Common myeloid progenitor, CD34-positive (primary cell): ENCODE measurements at regions not wholly inside any gene's neighbourhood (a gene's known extent, or its start where the extent isn't known, plus 50 kb on each side); places are given as distances from the start of the nearest gene placed in this dataset.

ENCODE experiments used
- CTCF ChIA-PET: fragments of 350-600 bp; sonication (Branson Sonifier 250); formaldehyde crosslinking; loops from one replicate; lab custom pipeline; 2021; ENCODE audit warnings: antibody characterized with exemption; lab: Charles Lee
- POLR2A ChIA-PET: fragments of 350-600 bp; sonication (Branson Sonifier 250); formaldehyde crosslinking; loops from one replicate; lab custom pipeline; 2021; ENCODE audit warnings: antibody characterized with exemption; lab: Charles Lee
- DNase-seq, 3 donors: peaks; one replicate each; pipeline versions ENCODE4 v3.0.0 to v3.0.0-alpha.2; 2013
- H3K27ac ChIP-seq, 2 experiments: 1 replicate in 1 of 2; 2 replicates in 1 of 2; pipeline ENCODE4 v1.7.0; 2013; ENCODE audit warnings: inconsistent platforms in 2 of 2, low read length in 2 of 2, mild to moderate bottlenecking in 2 of 2, low read depth in 1 of 2, moderate library complexity in 1 of 2; ENCODE audit not compliant: severe bottlenecking in 2 of 2, insufficient read depth in 1 of 2, poor library complexity in 1 of 2
- H3K27me3 ChIP-seq, 5 experiments: replicated peaks in 2 of 5; 1 replicate in 3 of 5; 2 replicates in 2 of 5; pipeline versions ENCODE4 v1.6.1 to v1.7.0; 2013; ENCODE audit warnings: low read length in 4 of 5, mild to moderate bottlenecking in 2 of 5, moderate library complexity in 2 of 5, inconsistent platforms in 1 of 5; ENCODE audit not compliant: insufficient read depth in 5 of 5, control insufficient read depth in 4 of 5
- H3K36me3 ChIP-seq, 4 experiments: 1 replicate in 2 of 4; 2 replicates in 2 of 4; pipeline versions ENCODE4 v1.6.1 to v1.7.0; 2013; ENCODE audit warnings: low read length in 3 of 4, control low read depth in 1 of 4, mild to moderate bottlenecking in 1 of 4; ENCODE audit not compliant: control insufficient read depth in 4 of 4, insufficient read depth in 4 of 4
- H3K4me1 ChIP-seq, 4 experiments: 1 replicate in 3 of 4; 2 replicates in 1 of 4; pipeline versions ENCODE4 v1.6.1 to v1.7.1; 2013; ENCODE audit warnings: low read length in 3 of 4, mild to moderate bottlenecking in 3 of 4, control low read depth in 1 of 4, inconsistent platforms in 1 of 4, moderate library complexity in 1 of 4; ENCODE audit not compliant: control insufficient read depth in 4 of 4, insufficient read depth in 4 of 4; ENCODE audit errors: control extremely low read depth in 1 of 4
- H3K4me3 ChIP-seq, 7 experiments: 1 replicate in 4 of 7; 2 replicates in 3 of 7; pipeline versions ENCODE4 v1.5.1 to v1.7.0; 2013; ENCODE audit warnings: mild to moderate bottlenecking in 7 of 7, low read length in 6 of 7, moderate library complexity in 6 of 7, inconsistent platforms in 2 of 7, low read depth in 2 of 7, control low read depth in 1 of 7; ENCODE audit not compliant: insufficient read depth in 4 of 7, control insufficient read depth in 1 of 7; ENCODE audit errors: extremely low read depth in 1 of 7
- H3K9me3 ChIP-seq, 5 experiments: 1 replicate in 4 of 5; 2 replicates in 1 of 5; pipeline versions ENCODE4 v1.6.1 to v1.7.1; 2013; ENCODE audit warnings: low read length in 4 of 5, mild to moderate bottlenecking in 2 of 5, inconsistent platforms in 1 of 5, low read depth in 1 of 5, moderate library complexity in 1 of 5; ENCODE audit not compliant: control insufficient read depth in 4 of 5, insufficient read depth in 2 of 5; ENCODE audit errors: control extremely low read depth in 1 of 5
- WGBS: methylation state at CpG from one replicate; pipeline ENCODE4 v1.1.5; 2013; ENCODE audit not compliant: insufficient coverage; 5-methylcytosine and 5-hydroxymethylcytosine counted together

GRCh38 chr18:54030434-54030833, 194.0 kb downstream of the MBD2 start:
- ChIA-PET POLR2A (no interaction called here), CTCF (interaction anchor here (1.4 kb wide), 1 partner anchor 12 kb away, joined by 4 read pairs; no protein-coding TSS in a partner anchor)
- DNase-seq = no peak
- Histone ChIP-seq H3K36me3 (no peaks in the 10 kb centered on the region), H3K27me3 (no peaks in the 10 kb centered on the region), H3K4me3 (no peak overlapping the region), H3K4me1 (no peaks in the 10 kb centered on the region), H3K9me3 (no peaks in the 10 kb centered on the region), H3K27ac (no peak overlapping the region)
- 80% methylated on average over 1 of the region's 2 CpGs for WGBS

DNA sequence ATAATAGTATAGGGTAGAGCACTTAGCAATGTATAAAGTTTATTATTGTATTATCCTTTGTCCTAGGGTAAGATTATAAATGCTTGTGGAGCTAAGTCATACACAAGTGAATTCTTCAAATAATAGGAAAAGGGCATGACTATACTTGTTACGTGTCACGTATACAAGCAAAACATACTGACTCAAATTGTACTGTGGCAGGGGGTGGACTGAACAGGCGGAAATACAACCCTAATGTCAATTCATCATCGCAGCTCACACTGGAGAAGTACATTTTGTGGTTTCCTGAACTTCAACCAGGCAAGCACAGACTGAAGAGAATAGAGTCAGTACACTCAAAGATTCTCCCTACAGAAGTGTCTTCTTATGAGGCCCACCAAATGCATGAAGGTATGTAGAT, 201.0 kb downstream of the MBD2 start:
- no peaks in the 10 kb centered on the region for H3K27me3 ChIP-seq
- H3K4me3 ChIP-seq = no peak overlapping the region
- no peak overlapping the region for H3K27ac ChIP-seq
- CTCF ChIA-PET = no interaction called here
- DNase-seq = peak in 2 of 3 donors; percentile 15 to 51
- POLR2A ChIA-PET = no interaction called here
- WGBS = 20% methylated on average over 2 of the region's 4 CpGs
- H3K36me3 ChIP-seq = no peaks in the 10 kb centered on the region
- H3K4me1 ChIP-seq = peaks cover 0 to 3% (median 2%) of the 10 kb centered on the region in 4 experiments
- H3K9me3 ChIP-seq = no peaks in the 10 kb centered on the region

DNA sequence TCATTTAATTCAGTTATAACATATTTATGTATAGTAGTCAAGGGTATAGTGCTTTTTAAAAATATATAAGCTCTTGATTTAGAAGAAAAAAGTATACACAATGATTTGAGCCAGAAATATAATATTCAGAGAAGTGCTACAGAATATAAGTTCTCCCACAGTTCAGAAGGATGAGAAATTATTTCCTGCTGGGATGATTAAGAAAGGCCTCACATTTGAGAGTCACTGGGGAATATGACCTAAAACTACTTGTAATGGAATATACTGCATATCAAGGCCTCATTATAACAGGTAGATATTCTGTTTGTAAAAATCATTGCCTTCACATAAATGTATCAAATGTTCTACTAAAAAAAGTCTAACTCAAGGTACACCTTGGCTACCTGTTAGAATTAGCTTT, 203.5 kb downstream of the MBD2 start:
- no peak overlapping the region for H3K27ac ChIP-seq
- ChIA-PET CTCF (no interaction called here), POLR2A (no interaction called here)
- H3K4me3 ChIP-seq = no peak overlapping the region
- no peaks in the 10 kb centered on the region for H3K27me3 ChIP-seq
- no peaks in the 10 kb centered on the region for H3K9me3 ChIP-seq
- no peaks in the 10 kb centered on the region for H3K36me3 ChIP-seq
- peaks cover 0 to 3% (median 2%) of the 10 kb centered on the region in 4 experiments for H3K4me1 ChIP-seq
- DNase-seq = no peak

DNA sequence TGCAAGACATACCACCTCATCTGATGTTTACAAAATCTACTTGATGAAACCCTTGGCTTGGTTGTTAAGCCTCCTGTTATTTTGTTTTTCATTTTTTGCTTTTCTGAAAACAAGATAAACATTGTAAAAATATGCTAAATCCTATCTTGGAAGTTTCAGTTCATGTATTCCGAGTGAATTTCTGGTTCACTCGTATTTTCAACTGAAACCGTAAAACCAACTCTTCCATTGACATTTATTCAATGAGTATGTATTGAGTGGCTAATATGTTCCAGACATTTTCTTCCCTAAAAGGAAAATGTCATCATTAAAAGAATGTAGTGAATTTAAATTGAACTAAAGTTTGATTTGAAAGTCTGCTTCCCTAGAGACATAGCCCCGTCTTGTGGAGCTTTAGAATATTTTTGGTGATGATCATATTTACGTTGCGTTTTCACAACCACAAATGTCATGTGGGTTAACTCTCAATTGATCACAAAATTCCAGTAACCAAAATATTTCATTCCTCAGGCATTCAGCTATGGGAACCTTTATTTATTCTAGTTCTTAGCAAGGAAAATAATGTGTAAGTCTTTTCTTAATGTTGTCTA, 204.2 kb downstream of the MBD2 start:
- Histone ChIP-seq H3K4me3 (no peak overlapping the region), H3K36me3 (no peaks in the 10 kb centered on the region), H3K27ac (no peak overlapping the region), H3K27me3 (no peaks in the 10 kb centered on the region), H3K4me1 (peaks cover 0 to 3% (median 2%) of the 10 kb centered on the region in 4 experiments), H3K9me3 (no peaks in the 10 kb centered on the region)
- ChIA-PET CTCF (no interaction called here), POLR2A (no interaction called here)
- 95% methylated on average over 3 of the region's 6 CpGs for WGBS
- no peak for DNase-seq

- WGBS = 78% methylated on average over 2 of the region's 3 CpGs
- peaks cover 0 to 3% (median 2%) of the 10 kb centered on the region in 4 experiments for H3K4me1 ChIP-seq
These were observed 204.8 kb downstream of the MBD2 start for GRCh38 chr18:54019641-54020040.

GRCh38 chr18:54013452-54013851, 211.0 kb downstream of the MBD2 start:
- CTCF ChIA-PET = no interaction called here
- WGBS = 97% methylated on average over 3 of the region's 5 CpGs
- Histone ChIP-seq H3K27ac (no peak overlapping the region), H3K9me3 (no peaks in the 10 kb centered on the region), H3K27me3 (no peaks in the 10 kb centered on the region), H3K4me1 (no peaks in the 10 kb centered on the region), H3K36me3 (no peaks in the 10 kb centered on the region), H3K4me3 (no peak overlapping the region)
- POLR2A ChIA-PET = no interaction called here
- DNase-seq = no peak

More at GRCh38 chr18:54019641-54020040, 204.8 kb downstream of the MBD2 start:
- DNase-seq = no peak
- Histone ChIP-seq H3K4me3 (no peak overlapping the region), H3K27me3 (no peaks in the 10 kb centered on the region), H3K9me3 (no peaks in the 10 kb centered on the region), H3K27ac (no peak overlapping the region), H3K36me3 (no peaks in the 10 kb centered on the region)
- ChIA-PET POLR2A (no interaction called here), CTCF (no interaction called here)

- DNase-seq = no peak
- no peak overlapping the region for H3K4me3 ChIP-seq
- 82% methylated on average over 4 of the region's 4 CpGs for WGBS
- POLR2A ChIA-PET = no interaction called here
- no peaks in the 10 kb centered on the region for H3K4me1 ChIP-seq
- CTCF ChIA-PET = no interaction called here
- H3K9me3 ChIP-seq = peaks cover 0 to 3% (median 3%) of the 10 kb centered on the region in 5 experiments
- no peak overlapping the region for H3K27ac ChIP-seq
- H3K27me3 ChIP-seq = no peaks in the 10 kb centered on the region
- H3K36me3 ChIP-seq = no peaks in the 10 kb centered on the region
These were observed 219.6 kb downstream of the MBD2 start for GRCh38 chr18:54004828-54005227.
